HG03060 (cell line): ENCODE measurements at regions not wholly inside any gene's neighbourhood (a gene's known extent, or its start where the extent isn't known, plus 50 kb on each side); places are given as distances from the start of the nearest gene placed in this dataset.

Source experiments
- ATAC-seq: cut with Tn5 transposase; IDR thresholded peaks from one replicate; pipeline ENCODE4 v1.9.1; 2021; ENCODE audit warnings: low read depth, moderate number of reproducible peaks; ENCODE audit not compliant: unreplicated experiment

DNA sequence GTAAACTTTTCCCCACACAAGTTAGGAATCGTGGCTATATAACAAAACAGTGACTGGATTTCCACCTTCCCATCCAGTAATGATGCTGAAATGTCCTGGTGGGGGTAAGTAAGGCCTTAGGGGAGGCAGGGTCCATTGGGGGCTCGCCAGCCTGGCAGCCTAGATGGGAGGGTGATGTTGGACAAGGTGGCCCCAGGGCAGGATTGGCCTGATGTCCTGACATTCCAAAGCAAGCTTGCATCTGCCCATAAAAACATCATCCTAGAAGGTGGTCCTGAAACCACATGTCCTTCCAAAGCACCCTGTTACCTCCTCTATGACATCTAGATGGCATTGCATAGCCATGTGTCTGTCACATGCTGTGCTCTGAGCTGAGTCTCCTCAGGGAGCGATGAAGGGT, 54.1 kb upstream of the RAB6C start:
- no peak for ATAC-seq

DNA sequence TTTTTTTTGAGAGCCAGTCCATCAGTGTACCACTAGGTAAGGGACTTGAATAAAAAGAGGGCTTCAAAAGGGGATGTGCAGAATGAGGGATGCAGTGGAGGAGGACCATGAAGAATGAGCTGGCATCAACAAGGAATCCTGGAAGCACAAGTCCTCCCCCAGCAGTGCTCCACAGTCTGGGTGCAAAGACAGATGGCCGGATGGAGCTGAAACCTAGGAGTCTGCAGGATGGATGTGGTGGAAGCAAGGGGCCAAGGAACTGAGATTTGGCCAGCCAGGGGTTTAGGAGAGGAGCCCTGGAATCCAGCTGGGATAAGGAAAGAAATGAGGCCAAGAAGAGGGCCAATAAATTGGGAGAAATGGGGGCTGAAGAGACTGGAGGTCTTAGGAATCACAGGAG, 51.8 kb upstream of the RAB6C start:
- ATAC-seq, result no peak

DNA sequence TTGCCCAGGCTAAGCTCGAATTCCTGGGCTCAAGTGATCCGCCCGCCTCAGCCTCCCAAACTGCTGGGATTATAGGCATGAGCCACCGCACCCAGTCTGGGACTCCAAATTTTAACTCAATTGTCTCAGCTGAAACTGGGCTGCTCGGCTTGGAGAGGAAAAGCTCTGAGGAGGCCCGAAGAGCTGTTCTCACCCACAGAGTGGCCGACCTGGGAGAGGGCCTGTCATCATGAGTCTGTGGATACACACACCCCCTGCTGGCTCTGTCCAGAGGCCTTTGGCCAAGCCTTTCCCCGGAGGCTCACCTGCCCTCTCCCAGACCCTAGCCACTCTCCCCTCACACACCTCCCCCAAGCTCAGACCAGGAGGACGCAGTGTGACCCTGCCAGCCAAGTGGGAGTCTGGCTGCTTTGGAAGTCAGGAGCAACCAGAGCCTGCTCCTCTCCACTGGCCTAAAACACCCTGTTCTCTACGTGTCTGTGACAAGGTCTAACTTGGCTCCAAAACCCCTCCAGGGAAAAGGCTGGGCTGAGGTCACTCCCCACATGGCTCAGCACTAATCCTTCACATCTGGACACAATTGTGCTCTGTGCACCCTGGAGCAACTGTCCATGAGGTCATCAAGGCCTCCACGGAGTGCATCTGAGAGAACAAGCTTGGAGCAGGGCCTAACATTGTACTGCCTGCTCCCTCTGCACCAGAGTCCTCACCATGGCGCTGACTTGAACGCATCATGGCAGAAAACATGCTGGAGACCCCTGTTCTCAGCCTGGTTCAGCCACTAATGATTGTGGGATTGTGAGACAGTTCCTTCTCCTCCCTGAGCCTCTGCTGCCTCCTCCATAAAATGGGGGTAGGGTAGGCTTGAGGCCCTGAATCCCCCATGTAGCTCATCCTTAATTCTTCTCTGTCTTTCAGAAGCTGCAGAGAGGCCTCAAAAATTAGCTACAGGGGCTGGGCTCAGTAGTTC, 49.9 kb upstream of the RAB6C start:
- ATAC-seq, result no peak
